H9 (cell line): ENCODE measurements at regions not wholly inside any gene's neighbourhood (a gene's known extent, or its start where the extent isn't known, plus 50 kb on each side); places are given as distances from the start of the nearest gene placed in this dataset.
A peak's percentile ranks its signal among the peaks of the same experiment; 100 is the strongest.
"Not testable (repeated sequence)": the region's sequence is repeated elsewhere in the genome, so short reads cannot be mapped to it uniquely, and the experiment has no call there.

ENCODE experiments used
- DNase-seq: peaks from one replicate; pipeline ENCODE4 v3.0.0-alpha.2; 2017
- H2AFZ ChIP-seq: one replicate; pipeline ENCODE4 v1.6.1; 2013; ENCODE audit warnings: mild to moderate bottlenecking, low read length, control low read depth, moderate library complexity
- H2AK5ac ChIP-seq: 2 replicates; pipeline ENCODE4 v1.6.1; 2013; ENCODE audit warnings: low read length, control low read depth, mixed read lengths; ENCODE audit not compliant: insufficient read length
- H2BK120ac ChIP-seq: one replicate; pipeline ENCODE4 v1.6.1; 2013; ENCODE audit warnings: low read depth, mild to moderate bottlenecking, low read length, control low read depth, inconsistent platforms; ENCODE audit not compliant: poor library complexity, severe bottlenecking
- H2BK12ac ChIP-seq: 2 replicates; pipeline ENCODE4 v1.6.1; 2013; ENCODE audit warnings: low read length, control low read depth, mixed read lengths, low read depth; ENCODE audit not compliant: insufficient read length
- H2BK15ac ChIP-seq: 2 replicates; pipeline ENCODE4 v1.6.1; 2013; ENCODE audit warnings: low read depth, low read length, control low read depth
- H2BK20ac ChIP-seq: one replicate; pipeline ENCODE4 v1.6.1; 2013; ENCODE audit warnings: low read depth, mild to moderate bottlenecking, low read length, control low read depth, inconsistent platforms; ENCODE audit not compliant: poor library complexity, severe bottlenecking
- H2BK5ac ChIP-seq: 2 replicates; pipeline ENCODE4 v1.6.1; 2013; ENCODE audit warnings: low read length, control low read depth, mixed read lengths; ENCODE audit not compliant: insufficient read length
- H3K14ac ChIP-seq: 2 replicates; pipeline ENCODE4 v1.6.1; 2013; ENCODE audit warnings: low read length, control low read depth; ENCODE audit not compliant: insufficient read depth
- H3K18ac ChIP-seq: 2 replicates; pipeline ENCODE4 v1.6.1; 2013; ENCODE audit warnings: low read depth, mild to moderate bottlenecking, mixed read lengths, low read length, control low read depth; ENCODE audit not compliant: insufficient read length
- H3K23ac ChIP-seq: 2 replicates; pipeline ENCODE4 v1.6.1; 2013; ENCODE audit warnings: low read length, control low read depth, mixed read lengths, low read depth; ENCODE audit not compliant: insufficient read length
- H3K23me2 ChIP-seq: 2 replicates; pipeline ENCODE4 v1.6.1; 2013; ENCODE audit warnings: low read depth, mild to moderate bottlenecking, mixed read lengths, low read length, control low read depth; ENCODE audit not compliant: insufficient read length, poor library complexity, severe bottlenecking
- H3K27ac ChIP-seq: 2 replicates; pipeline ENCODE4 v1.5.1; 2013; ENCODE audit warnings: low read length, control low read depth, mixed read lengths, low read depth; ENCODE audit not compliant: insufficient read length
- H3K27me3 ChIP-seq: 2 replicates; pipeline ENCODE4 v1.6.1; 2013; ENCODE audit warnings: low read length, control low read depth, inconsistent platforms; ENCODE audit not compliant: insufficient read depth
- H3K4ac ChIP-seq: 2 replicates; pipeline ENCODE4 v1.6.1; 2013; ENCODE audit warnings: low read depth, mild to moderate bottlenecking, control low read depth, inconsistent platforms, low read length, moderate library complexity
- H3K4me1 ChIP-seq: 2 replicates; pipeline ENCODE4 v1.6.1; 2013; ENCODE audit warnings: low read length, control low read depth, inconsistent platforms; ENCODE audit not compliant: insufficient read depth
- H3K4me2 ChIP-seq: 2 replicates; pipeline ENCODE4 v1.6.1; 2013; ENCODE audit warnings: low read length, control low read depth, mixed read lengths; ENCODE audit not compliant: insufficient read length, insufficient read depth
- H3K56ac ChIP-seq: 2 replicates; pipeline ENCODE4 v1.6.1; 2013; ENCODE audit warnings: low read depth, mild to moderate bottlenecking, mixed read lengths, low read length, control low read depth; ENCODE audit not compliant: insufficient read length
- H3K79me1 ChIP-seq: 2 replicates; pipeline ENCODE4 v1.6.1; 2013; ENCODE audit warnings: low read depth, mild to moderate bottlenecking, moderate library complexity, low read length, control low read depth, inconsistent platforms; ENCODE audit not compliant: insufficient read depth, poor library complexity, severe bottlenecking
- H3K79me2 ChIP-seq: 2 replicates; pipeline ENCODE4 v1.6.1; 2013; ENCODE audit warnings: low read length, control low read depth, inconsistent platforms; ENCODE audit not compliant: insufficient read depth
- H3K9ac ChIP-seq: 2 replicates; pipeline ENCODE4 v1.6.1; 2013; ENCODE audit warnings: low read length, control low read depth, mixed read lengths; ENCODE audit not compliant: insufficient read length; ENCODE audit errors: extremely low read depth
- H3K9me3 ChIP-seq: one replicate; pipeline ENCODE4 v1.6.1; 2013; ENCODE audit warnings: low read depth, low read length, inconsistent platforms; ENCODE audit not compliant: control insufficient read depth
- H3T11ph ChIP-seq: one replicate; pipeline ENCODE4 v1.6.1; 2013; ENCODE audit warnings: mild to moderate bottlenecking, low read length, control low read depth, inconsistent platforms
- H4K20me1 ChIP-seq: one replicate; pipeline ENCODE4 v1.6.1; 2013; ENCODE audit not compliant: control insufficient read depth, insufficient read length, insufficient read depth
- H4K5ac ChIP-seq: 2 replicates; pipeline ENCODE4 v1.6.1; 2013; ENCODE audit warnings: low read depth, mild to moderate bottlenecking, mixed read lengths, low read length, control low read depth; ENCODE audit not compliant: insufficient read length
- H4K8ac ChIP-seq: replicated peaks from 2 replicates; pipeline ENCODE4 v1.6.1; 2013; ENCODE audit warnings: low read length, control low read depth, mixed read lengths, low read depth; ENCODE audit not compliant: insufficient read length
- H4K91ac ChIP-seq: 2 replicates; pipeline ENCODE4 v1.6.1; 2013; ENCODE audit warnings: low read depth, mild to moderate bottlenecking, moderate library complexity, mixed read lengths, low read length, control low read depth; ENCODE audit not compliant: insufficient read length
- H3K27ac Mint-ChIP-seq, 3 experiments: 2 replicates in 2 of 3; 3 replicates in 1 of 3; pipeline ENCODE4 v1.8.0; 2020 to 2021; ENCODE audit warnings: mixed read lengths in 3 of 3, mild to moderate bottlenecking in 1 of 3, moderate library complexity in 1 of 3
- H3K27me3 Mint-ChIP-seq: 2 replicates; pipeline ENCODE4 v1.8.0; 2021; ENCODE audit warnings: low read depth, mild to moderate bottlenecking, moderate library complexity, mixed read lengths
- H3K36me3 Mint-ChIP-seq, 3 experiments: 2 replicates in 2 of 3; 3 replicates in 1 of 3; pipeline ENCODE4 v1.8.0; 2020 to 2021; ENCODE audit warnings: low read depth in 3 of 3, mixed read lengths in 3 of 3; ENCODE audit not compliant: insufficient read depth in 1 of 3
- H3K4me1 Mint-ChIP-seq, 2 experiments: 2 replicates each; pipeline ENCODE4 v1.8.0; 2020; ENCODE audit warnings: mixed read lengths in 2 of 2
- H3K4me3 Mint-ChIP-seq, 2 experiments: 2 replicates in 1 of 2; 3 replicates in 1 of 2; pipeline ENCODE4 v1.8.0; 2020 to 2021; ENCODE audit warnings: mild to moderate bottlenecking in 2 of 2, mixed read lengths in 2 of 2, moderate library complexity in 1 of 2
- H3K9me3 Mint-ChIP-seq, 2 experiments: 2 replicates in 1 of 2; 3 replicates in 1 of 2; pipeline ENCODE4 v1.8.0; 2020; ENCODE audit warnings: mild to moderate bottlenecking in 2 of 2, mixed read lengths in 2 of 2, moderate library complexity in 1 of 2
- CTCF ChIP-seq: fragments of 200-600 bp; sonication (generic); conservative IDR thresholded peaks from 3 replicates; pipeline ENCODE4 v1.8.0; 2021; ENCODE audit warnings: antibody characterized with exemption, mild to moderate bottlenecking
- WGBS: extraction: QIAGEN DNeasy Blood & Tissue Kit; methylation state at CpG from one replicate; pipeline ENCODE4 v1.1.7; 2013; ENCODE audit warnings: missing lambda C conversion rate, low lambda C conversion rate, mixed read lengths; ENCODE audit not compliant: insufficient read length; ENCODE audit errors: extremely low coverage; 5-methylcytosine and 5-hydroxymethylcytosine counted together

DNA sequence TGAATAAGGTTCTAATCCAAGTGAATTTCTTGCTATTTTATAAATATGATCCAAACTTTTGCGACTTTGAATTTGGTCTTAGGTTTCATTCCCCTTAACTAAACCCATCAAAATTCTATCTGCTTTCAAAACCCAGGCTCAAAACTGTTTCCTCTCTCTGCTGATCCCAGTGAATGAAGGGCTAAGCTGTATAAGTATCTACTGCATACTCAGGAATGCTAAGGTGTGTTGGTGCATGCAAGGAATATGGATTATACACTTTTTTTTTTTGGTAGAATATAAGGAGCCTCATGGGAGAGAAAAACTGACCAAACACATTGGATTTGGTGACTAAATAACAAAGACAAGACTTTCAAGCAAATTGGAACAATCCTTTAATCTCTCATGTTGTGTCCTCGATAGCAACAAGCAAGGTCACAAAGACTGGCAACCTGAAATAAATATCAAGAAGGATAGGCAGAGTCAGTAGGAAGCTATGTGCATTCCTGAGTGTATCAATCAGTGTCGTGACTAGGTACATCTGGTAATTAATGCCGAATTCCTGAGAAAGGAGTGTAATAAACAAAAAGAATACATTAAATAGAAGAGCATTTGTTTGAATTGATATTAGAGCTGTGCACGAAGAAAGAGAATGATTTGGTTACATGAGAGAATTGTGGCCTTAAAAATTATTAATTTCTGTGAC is 74.3 kb upstream of the KCTD8 start:
- Histone ChIP-seq H4K8ac (no peak overlapping the region), H3K56ac (no peak overlapping the region), H3K4me2 (no peak overlapping the region), H4K20me1 (no peaks in the 10 kb centered on the region), H3K9ac (no peak overlapping the region), H3K4me1 (no peaks in the 10 kb centered on the region; the same call in 1 of the 2 replicates), H2BK15ac (no peak overlapping the region), H3K14ac (no peak overlapping the region), H3K9me3 (no peaks in the 10 kb centered on the region), H2BK120ac (no peak overlapping the region), H2BK5ac (no peak overlapping the region), H2AK5ac (no peak overlapping the region), H3T11ph (no peak overlapping the region), H2AFZ (no peak overlapping the region), H3K23me2 (no peaks in the 10 kb centered on the region), H4K91ac (no peak overlapping the region), H2BK12ac (no peak overlapping the region), H3K79me1 (no peaks in the 10 kb centered on the region), H3K4ac (no peak overlapping the region), H3K27ac (no peak overlapping the region), H3K27me3 (no peaks in the 10 kb centered on the region), H3K23ac (no peak overlapping the region), H3K18ac (no peak overlapping the region), H4K5ac (no peak overlapping the region), H3K79me2 (no peaks in the 10 kb centered on the region), H2BK20ac (no peak overlapping the region)
- Mint-ChIP-seq H3K27ac (no peak overlapping the region), H3K4me1 (peaks cover 0 to 3% of the 10 kb centered on the region in 2 experiments; a peak in 1 of 4 replicates), H3K36me3 (no peaks in the 10 kb centered on the region; a peak in 1 of 7 replicates), H3K9me3 (no peaks in the 10 kb centered on the region), H3K27me3 (no peaks in the 10 kb centered on the region), H3K4me3 (no peak overlapping the region)
- no peak for DNase-seq
- no CpG with 5 or more reads among the region's 5 CpGs for WGBS
- no peak for TF ChIP-seq CTCF

GRCh38 chr4:44502216-44502615 is 53.6 kb upstream of the KCTD8 start:
- H3K9ac ChIP-seq, H3K79me2 ChIP-seq, H3K14ac ChIP-seq: not testable (repeated sequence)

More at GRCh38 chr4:44502216-44502615, 53.6 kb upstream of the KCTD8 start:
- H3K4me3 Mint-ChIP-seq, H4K5ac ChIP-seq, H2AK5ac ChIP-seq, H3K9me3 Mint-ChIP-seq, H3K18ac ChIP-seq, H2BK15ac ChIP-seq, H2AFZ ChIP-seq, H3K36me3 Mint-ChIP-seq, H3K27me3 Mint-ChIP-seq, H3K4me2 ChIP-seq, H2BK5ac ChIP-seq, H3K4ac ChIP-seq, H3K27me3 ChIP-seq, H2BK20ac ChIP-seq, H2BK120ac ChIP-seq, H2BK12ac ChIP-seq, H4K8ac ChIP-seq, H3K23ac ChIP-seq, H3K4me1 ChIP-seq, H3K27ac ChIP-seq, H4K91ac ChIP-seq, H3K56ac ChIP-seq, H3K9me3 ChIP-seq, H3T11ph ChIP-seq, DNase-seq, H4K20me1 ChIP-seq, H3K23me2 ChIP-seq, H3K4me1 Mint-ChIP-seq, H3K79me1 ChIP-seq: not testable (repeated sequence)
- no CpG with 5 or more reads among the region's 9 CpGs for WGBS
- H3K27ac Mint-ChIP-seq, result peak overlapping the region in 1 of 3 experiments; percentile 74; a peak in 1 of 7 replicates
